Ishikawa (cell line): ENCODE measurements at regions not wholly inside any gene's neighbourhood (a gene's known extent, or its start where the extent isn't known, plus 50 kb on each side); places are given as distances from the start of the nearest gene placed in this dataset.

Experiments used
- CEBPB ChIP-seq: IDR thresholded peaks from 2 replicates; pipeline ENCODE4 v1.6.1; 2012
- CREB1 ChIP-seq: IDR thresholded peaks from 2 replicates; pipeline ENCODE4 v1.6.1; 2012; ENCODE audit warnings: low read depth
- EGR1 ChIP-seq: IDR thresholded peaks from 2 replicates; pipeline ENCODE4 v1.6.1; 2012
- EP300 ChIP-seq: IDR thresholded peaks from 2 replicates; pipeline ENCODE4 v1.6.1; 2012; ENCODE audit warnings: borderline replicate concordance
- FOXM1 ChIP-seq: IDR thresholded peaks from 2 replicates; pipeline ENCODE4 v1.6.1; 2012; ENCODE audit warnings: low read depth, borderline replicate concordance
- MAX ChIP-seq: IDR thresholded peaks from 2 replicates; pipeline ENCODE4 v1.6.1; 2012
- NFIC ChIP-seq: IDR thresholded peaks from 2 replicates; pipeline ENCODE4 v1.6.1; 2012
- RAD21 ChIP-seq: IDR thresholded peaks from 2 replicates; pipeline ENCODE4 v1.6.1; 2012; ENCODE audit warnings: low read depth
- TAF1 ChIP-seq: IDR thresholded peaks from 2 replicates; pipeline ENCODE4 v1.6.1; 2012; ENCODE audit warnings: low read depth, mild to moderate bottlenecking
- TCF12 ChIP-seq: IDR thresholded peaks from 2 replicates; pipeline ENCODE4 v1.6.1; 2012; ENCODE audit warnings: low read depth
- TEAD4 ChIP-seq: IDR thresholded peaks from 2 replicates; pipeline ENCODE4 v1.6.1; 2012
- YY1 ChIP-seq: IDR thresholded peaks from 2 replicates; pipeline ENCODE4 v1.6.1; 2012; ENCODE audit warnings: low read depth
- ZBTB7A ChIP-seq: IDR thresholded peaks from 2 replicates; pipeline ENCODE4 v1.6.1; 2012; ENCODE audit warnings: low read depth
- TF ChIP-seq, protein P1 (sequence below): IDR thresholded peaks from 2 replicates; pipeline ENCODE4 v1.6.1; 2012; ENCODE audit warnings: low read depth, mild to moderate bottlenecking
- TF ChIP-seq, protein P2 (sequence below): IDR thresholded peaks from 2 replicates; pipeline ENCODE4 v1.6.1; 2012

DNA sequence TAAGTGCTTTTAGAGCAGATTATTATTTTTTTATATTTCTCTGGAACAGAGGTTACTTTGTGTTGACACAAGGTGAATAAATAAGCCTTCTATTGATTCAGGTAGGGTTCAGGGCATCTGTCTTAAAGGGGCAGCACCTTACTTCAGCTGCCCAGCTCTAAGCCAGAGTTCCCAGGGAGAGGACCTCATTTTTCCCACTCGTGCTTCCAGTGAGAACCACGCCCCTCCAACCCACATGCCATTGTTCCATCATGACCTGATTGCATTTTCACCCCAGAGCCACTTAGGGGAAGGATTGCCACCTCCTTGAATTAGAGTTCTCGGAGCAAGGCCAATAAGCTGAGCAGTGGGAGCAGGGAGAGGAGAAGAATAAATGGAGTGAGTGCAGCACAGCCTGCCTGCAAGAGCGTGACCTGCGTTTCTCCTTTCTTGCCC is 104.3 kb upstream of the FRY start:
- no peak for TF ChIP-seq TCF12
- no peak for TF ChIP-seq YY1
- TF ChIP-seq FOXM1 = no peak
- no peak for TF ChIP-seq CEBPB
- TF ChIP-seq MAX = no peak

- TF ChIP-seq MAX (no peak), CREB1 (no peak), EP300 (no peak), RAD21 (no peak), YY1 (no peak), TCF12 (no peak), TEAD4 (no peak)
These were observed 102.4 kb upstream of the FRY start for GRCh38 chr13:31929031-31929770.

GRCh38 chr13:31930490-31930889 is 101.1 kb upstream of the FRY start:
- TF ChIP-seq RAD21 = no peak
- TF ChIP-seq EP300 = no peak
- TF ChIP-seq FOXM1 = no peak
- TF ChIP-seq EGR1 = no peak
- TF ChIP-seq CEBPB = no peak

DNA sequence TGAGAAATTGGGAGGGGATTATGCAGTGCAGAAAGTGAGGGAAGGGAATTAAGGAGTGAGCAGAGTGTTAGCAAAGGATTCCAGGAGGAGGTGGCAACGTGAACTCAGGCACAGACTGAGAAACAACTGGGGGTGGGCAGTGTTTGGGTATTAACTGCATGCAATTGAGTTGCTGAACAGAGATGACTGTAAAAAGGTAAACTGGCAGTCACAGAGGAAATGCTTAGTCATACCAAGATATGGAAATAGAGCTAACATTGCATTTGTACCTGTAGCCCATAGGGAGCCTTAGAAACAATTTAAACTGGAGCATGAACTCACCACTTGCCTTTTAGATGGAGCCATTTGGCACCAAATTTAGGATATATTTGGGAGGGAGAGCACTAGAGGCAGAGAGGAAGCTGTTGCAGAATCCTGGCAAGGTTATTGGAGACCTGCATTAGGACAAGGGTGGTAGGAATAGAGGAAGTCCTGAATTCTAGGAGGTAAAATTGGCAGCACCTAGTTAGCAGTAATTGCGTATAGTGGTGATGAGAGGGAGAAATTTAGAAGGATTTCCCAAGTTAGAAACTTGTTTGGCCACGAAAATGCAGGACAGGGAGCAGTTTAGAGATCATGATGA is 100.6 kb upstream of the FRY start:
- no peak for TF ChIP-seq TAF1
- no peak for TF ChIP-seq NFIC
- no peak for TF ChIP-seq CEBPB
- TF ChIP-seq CREB1 = no peak
- TF ChIP-seq, protein P1, sequence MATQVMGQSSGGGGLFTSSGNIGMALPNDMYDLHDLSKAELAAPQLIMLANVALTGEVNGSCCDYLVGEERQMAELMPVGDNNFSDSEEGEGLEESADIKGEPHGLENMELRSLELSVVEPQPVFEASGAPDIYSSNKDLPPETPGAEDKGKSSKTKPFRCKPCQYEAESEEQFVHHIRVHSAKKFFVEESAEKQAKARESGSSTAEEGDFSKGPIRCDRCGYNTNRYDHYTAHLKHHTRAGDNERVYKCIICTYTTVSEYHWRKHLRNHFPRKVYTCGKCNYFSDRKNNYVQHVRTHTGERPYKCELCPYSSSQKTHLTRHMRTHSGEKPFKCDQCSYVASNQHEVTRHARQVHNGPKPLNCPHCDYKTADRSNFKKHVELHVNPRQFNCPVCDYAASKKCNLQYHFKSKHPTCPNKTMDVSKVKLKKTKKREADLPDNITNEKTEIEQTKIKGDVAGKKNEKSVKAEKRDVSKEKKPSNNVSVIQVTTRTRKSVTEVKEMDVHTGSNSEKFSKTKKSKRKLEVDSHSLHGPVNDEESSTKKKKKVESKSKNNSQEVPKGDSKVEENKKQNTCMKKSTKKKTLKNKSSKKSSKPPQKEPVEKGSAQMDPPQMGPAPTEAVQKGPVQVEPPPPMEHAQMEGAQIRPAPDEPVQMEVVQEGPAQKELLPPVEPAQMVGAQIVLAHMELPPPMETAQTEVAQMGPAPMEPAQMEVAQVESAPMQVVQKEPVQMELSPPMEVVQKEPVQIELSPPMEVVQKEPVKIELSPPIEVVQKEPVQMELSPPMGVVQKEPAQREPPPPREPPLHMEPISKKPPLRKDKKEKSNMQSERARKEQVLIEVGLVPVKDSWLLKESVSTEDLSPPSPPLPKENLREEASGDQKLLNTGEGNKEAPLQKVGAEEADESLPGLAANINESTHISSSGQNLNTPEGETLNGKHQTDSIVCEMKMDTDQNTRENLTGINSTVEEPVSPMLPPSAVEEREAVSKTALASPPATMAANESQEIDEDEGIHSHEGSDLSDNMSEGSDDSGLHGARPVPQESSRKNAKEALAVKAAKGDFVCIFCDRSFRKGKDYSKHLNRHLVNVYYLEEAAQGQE = no peak
- TF ChIP-seq ZBTB7A = no peak
- TF ChIP-seq TCF12 = no peak
- TF ChIP-seq YY1 = no peak
- TF ChIP-seq EGR1 = no peak
- TF ChIP-seq TEAD4 = no peak
- TF ChIP-seq EP300 = no peak
- TF ChIP-seq, protein P2, sequence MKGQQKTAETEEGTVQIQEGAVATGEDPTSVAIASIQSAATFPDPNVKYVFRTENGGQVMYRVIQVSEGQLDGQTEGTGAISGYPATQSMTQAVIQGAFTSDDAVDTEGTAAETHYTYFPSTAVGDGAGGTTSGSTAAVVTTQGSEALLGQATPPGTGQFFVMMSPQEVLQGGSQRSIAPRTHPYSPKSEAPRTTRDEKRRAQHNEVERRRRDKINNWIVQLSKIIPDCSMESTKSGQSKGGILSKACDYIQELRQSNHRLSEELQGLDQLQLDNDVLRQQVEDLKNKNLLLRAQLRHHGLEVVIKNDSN = no peak
- TF ChIP-seq MAX = no peak

- TF ChIP-seq, protein P1 = no peak
- TF ChIP-seq CREB1 (no peak), CEBPB (no peak), YY1 (no peak), MAX (no peak), TCF12 (no peak), RAD21 (no peak), ZBTB7A (no peak), EGR1 (no peak), NFIC (no peak), TEAD4 (no peak), TAF1 (no peak), EP300 (no peak), FOXM1 (no peak)
- TF ChIP-seq, protein P2 = no peak
These were observed 94.1 kb upstream of the FRY start for GRCh38 chr13:31937436-31937835.

- TF ChIP-seq CEBPB (no peak), FOXM1 (no peak), NFIC (no peak), TEAD4 (no peak), TCF12 (no peak), CREB1 (no peak), EGR1 (no peak), RAD21 (no peak), EP300 (no peak), YY1 (no peak), MAX (no peak), ZBTB7A (no peak), TAF1 (no peak)
- TF ChIP-seq, protein P2 = no peak
- TF ChIP-seq, protein P1 = no peak
These were observed 91.5 kb upstream of the FRY start for GRCh38 chr13:31940076-31940475.
